T-helper 22 cell (primary cell): ENCODE measurements at regions not wholly inside any gene's neighbourhood (a gene's known extent, or its start where the extent isn't known, plus 50 kb on each side); places are given as distances from the start of the nearest gene placed in this dataset.
"Not testable (repeated sequence)": the region's sequence is repeated elsewhere in the genome, so short reads cannot be mapped to it uniquely, and the experiment has no call there.

Experiments used
- DNase-seq: peaks from one replicate; pipeline ENCODE4 v3.0.0-alpha.2; 2020; ENCODE audit warnings: low read depth

DNA sequence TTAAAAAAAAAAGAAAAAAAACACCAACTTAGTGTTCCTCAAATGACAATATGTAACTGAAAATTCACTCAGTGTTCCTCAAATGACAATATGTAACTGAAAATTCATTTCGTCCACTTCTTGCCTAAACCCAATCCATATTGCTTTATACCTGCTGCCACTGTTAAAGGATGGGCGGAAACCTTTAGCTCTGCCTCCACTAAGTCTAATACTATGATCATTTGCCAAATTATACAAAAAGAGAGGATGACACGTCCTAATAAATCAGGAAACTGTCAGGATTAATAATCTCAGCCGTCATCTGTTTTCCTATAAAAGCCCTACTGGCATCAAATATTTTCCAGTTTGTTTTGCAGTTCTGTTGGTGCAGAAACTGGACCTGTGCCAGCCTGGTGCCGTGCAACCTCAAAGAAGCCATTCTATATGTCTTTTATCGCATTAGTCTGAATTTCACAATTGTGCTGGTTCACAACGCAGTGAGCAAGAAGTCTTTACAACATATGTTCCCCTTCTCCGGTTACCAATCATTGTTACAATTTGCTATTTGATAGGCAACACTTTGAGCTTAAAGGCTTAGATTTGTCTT lies 160.4 kb upstream of the KCNH8 start:
- no peak for DNase-seq

DNA sequence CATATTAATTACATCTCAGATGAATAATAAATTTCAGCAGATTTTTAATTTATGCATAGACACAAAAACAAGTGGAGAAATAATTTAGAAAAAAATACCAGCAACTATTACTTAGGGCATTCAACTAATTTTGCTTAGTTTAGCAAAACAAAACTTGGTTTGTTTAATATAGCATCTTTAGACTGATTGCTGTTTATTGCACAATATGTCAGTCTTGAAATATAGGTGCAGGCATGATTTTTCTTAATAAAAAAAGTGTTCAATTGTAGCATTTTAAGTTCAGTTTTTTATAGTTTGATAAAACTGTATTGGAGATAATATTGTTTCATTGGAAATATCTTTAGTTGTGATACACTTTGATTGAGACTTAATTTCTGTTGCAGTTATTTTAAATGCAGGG lies 161.2 kb upstream of the KCNH8 start:
- no peak for DNase-seq

DNA sequence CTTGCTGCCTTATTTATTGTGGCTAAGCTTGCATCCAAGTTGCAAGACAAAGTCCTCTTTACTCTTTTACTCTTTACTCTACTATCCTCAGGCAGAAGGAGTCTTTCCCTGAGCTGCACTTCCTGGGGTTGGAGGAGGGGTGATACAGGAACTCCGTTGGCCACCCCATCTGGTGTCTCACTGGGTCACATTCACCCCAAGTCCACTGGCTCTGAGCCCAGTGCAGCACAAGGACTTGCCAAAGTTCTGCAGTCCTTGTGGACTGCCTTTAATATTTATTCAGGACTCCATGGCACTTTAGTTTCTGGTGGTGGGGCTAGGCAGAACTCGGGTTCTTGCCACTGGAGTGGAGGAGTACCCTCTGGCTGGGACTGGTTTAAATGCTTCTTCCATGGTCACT lies 165.4 kb upstream of the KCNH8 start:
- DNase-seq, result no peak

DNA sequence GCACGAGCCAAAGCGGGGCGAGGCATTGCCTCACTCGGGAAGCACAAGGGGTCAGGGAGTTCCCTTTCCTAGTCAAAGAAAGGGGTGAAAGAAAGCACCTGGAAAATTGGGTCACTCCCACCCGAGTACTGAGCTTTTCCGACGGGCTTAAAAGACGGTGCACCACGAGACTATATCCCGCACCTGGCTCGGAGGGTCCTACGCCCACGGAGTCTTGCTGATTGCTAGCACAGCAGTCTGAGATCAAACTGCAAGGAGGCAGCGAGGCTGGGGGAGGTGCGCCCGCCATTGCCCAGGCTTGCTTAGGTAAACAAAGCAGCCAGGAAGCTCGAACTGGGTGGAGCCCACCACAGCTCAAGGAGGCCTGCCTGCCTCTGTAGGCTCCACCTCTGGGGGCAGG lies 172.2 kb upstream of the KCNH8 start:
- DNase-seq, result not testable (repeated sequence)

DNA sequence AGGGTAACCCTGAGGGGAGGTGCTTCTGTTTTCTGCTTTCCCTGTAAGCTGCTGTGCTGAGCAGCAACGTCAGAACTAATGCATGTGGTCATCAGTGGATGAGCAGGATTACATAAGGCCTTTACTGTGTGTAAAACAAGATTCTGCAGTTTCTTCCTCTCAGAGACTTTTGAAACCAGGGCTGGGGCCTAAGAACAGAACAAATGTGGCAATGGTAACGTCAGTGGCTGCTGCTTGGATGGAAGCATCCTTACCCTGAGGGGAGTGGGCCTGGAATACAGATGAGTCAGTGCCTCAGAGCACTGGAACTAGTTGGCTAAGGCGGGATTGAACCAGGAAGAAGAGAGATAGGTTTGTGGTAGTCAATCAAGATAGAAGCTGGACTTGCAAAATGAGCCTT lies 180.2 kb upstream of the KCNH8 start:
- no peak for DNase-seq

DNA sequence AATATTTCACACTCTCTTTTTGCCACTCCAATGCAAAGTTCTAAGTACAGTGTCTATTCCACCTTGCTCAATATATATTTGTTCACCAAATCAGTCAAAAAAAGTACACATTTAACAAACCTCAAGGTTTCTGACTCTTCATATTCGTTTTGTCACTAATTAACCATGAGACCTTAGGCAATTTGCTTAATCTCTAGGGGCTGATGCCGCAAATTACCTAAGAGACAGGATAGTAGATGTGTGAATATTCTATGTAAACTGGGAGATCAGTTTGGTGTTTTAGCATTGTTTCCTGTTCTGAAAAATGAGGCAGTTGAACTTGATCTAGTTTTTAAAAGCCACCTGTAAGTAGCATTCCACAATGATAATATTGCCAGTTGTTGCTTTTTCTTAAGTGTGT lies 182.5 kb upstream of the KCNH8 start:
- DNase-seq, result no peak

DNA sequence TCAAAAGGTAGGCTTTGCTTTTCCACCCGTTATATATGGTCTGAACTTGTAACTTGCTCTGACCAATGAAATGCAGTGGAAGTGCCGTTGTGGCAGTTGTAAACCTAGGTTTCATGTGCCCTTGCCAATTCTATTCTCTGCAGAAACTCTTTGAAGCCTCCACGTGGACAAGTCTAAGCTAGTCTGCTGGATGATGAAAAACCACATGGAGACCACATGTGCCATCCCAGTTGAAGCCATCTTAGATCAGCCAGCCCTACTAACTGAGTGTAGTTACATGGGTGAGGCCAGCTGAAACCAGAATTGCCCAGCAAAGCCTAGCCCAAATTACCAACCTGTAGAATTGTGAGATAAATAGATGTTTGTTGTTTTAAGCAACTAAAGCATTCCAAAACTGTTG lies 183.7 kb upstream of the KCNH8 start:
- DNase-seq, result no peak

DNA sequence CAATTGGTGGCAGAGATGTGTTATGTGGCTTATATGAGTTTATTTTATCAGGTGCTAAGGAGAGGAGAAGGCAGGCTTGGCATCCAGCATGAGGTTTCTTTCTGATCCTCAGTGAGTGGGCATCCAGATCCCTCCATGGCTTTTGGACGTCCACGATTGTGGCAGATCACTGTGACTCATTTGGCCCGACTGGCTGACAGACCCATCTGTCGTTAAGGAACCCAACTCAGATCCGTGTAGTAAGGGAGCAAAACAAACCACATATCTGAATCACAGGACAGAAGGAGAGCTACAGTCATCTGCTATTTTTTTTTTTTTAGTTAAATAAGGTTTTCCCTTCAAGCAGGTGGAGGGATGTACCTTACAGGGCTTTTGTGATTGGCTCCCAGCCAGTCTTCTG lies 197.0 kb upstream of the KCNH8 start:
- DNase-seq, result no peak

DNA sequence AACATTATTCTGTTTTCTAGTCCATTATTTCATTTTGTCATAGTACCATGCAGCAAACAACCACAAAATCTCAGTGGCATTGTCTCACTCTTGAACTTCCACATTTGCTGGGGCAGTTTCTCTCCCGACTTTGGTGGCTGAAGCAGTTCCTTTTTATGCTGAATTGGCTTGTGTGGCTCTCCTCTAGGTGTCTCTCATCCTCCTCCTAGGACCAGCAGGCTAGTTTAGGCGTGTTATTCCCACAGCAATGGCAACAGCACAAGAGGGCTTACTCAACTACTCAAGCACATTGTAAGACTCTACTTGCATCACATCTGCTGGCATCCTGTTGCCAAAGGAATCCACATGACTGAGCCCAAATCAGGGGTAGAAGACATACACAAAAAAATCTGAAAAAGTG lies 201.8 kb upstream of the KCNH8 start:
- no peak for DNase-seq

DNA sequence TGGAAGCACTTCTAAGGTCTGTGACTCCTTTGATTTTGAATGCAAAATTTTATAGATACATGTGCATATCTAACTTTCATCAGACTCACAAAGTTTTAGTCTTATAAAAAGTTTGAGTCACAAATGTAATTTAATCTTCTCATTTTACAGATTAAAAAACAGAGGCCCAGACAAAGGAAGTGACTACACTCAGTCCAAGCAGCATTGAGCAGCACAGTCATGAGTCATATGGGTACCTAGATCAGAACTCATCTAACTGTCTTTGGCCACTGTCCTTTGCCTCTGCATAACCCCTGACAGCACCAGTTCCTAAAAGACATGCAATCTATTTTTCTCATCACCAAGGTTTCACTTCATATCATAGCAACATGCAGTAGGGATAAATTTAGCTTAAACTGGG lies 210.7 kb upstream of the KCNH8 start:
- no peak for DNase-seq

DNA sequence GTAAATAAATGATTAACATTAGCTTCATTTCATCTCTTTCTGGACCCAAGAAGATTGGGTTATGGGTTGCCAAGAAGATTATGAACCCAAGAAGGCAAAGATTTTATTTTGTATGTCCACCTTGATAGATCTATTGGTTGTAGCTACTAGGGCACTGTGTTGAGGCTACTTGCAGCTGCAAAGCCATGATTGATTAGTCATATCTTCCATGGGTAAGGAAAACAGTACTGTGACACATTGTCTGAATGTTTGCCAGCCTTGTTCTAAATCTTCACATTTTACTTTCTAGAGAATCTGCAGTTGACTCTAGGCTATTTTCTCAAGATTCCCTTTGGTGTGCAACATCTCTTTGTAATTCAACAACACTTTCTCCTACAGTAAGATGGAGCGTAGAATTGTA lies 229.2 kb upstream of the KCNH8 start:
- no peak for DNase-seq

DNA sequence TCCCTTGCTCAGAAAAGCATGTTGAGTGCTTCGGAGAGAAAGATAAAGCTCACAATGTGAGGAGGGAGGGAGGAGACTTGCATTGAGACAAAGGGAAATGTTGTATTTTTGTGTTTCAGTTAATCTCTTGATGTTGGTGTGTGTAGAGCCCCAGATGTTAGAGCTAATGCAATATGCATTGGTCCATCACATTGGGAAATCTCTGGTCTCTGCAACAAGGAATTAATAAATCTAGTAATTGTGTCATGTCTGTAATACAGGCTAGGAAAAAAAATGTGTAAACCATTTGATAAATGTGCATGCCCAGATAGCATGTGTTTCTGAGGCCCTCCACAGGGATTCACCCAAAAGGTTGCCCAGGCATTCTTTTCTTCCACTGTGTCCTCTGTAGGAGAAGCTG lies 230.4 kb upstream of the KCNH8 start:
- DNase-seq, result no peak

DNA sequence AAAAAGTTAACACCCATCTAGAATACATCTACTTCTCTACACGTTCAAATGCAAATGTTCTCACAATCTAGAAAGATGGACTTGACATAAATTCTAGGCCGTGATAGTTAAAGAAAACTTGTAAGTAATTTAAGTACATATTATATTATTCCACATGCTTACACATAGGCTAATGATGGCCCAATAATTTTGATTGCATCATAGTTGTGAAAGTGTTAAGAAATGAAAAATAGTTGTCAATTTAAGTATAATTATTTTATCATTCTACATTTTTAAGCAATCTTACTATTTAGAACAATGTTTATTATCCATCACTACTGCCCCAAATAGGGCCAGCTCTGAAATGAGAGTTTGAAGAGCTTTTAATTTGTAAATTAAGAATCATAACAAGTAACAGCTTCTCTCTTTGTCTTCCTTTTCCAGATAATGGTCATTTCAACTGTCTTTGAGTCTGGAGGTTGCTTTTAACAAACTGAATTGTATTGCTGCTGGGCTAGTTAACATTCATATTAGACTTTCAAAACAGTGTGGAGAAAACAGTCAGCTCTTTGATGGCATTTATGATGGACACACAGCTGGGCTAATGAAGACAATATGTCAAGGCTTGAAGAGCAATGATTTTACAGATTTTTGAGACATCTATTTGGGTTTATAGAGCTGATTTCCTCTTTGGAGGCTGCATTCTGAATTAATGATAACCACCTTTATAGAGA lies 246.1 kb upstream of the KCNH8 start:
- DNase-seq, result no peak

DNA sequence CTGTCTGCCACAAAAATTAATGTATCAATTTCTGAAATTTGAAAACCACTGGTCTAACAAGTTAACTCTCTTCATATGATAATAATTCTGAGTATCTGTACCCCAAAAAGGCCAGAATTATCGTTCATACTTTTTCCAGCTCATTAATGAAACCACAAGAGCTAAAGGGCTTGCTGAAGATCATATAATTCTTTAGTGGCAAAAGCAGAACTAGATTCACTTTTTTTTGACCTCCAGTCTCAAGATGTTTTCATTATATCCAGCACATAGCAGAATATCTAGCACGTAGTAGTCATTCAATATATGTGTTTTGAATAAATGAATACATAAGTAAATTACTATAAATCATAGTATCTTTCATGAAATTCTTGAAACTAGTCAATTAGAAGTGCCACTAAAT lies 246.7 kb upstream of the KCNH8 start:
- DNase-seq, result no peak

DNA sequence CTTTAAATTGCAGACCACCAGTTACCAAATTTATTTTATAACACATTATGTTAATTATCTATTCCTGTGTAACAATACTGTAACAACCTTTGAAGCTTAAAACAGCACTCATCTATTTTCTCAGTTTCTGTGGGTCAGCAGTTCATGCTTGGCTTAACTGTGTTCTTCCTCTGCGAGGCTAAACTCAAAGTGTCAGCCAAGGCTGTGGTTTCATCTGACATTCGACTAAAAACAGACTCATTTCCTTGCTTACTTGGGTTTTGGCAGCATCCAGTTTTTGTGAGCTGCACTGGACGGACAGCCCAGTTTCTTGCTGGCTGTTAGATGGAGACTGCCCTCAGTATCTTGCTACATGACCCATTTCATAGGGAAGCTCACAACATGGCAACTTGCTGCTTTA lies 247.3 kb upstream of the KCNH8 start:
- no peak for DNase-seq

DNA sequence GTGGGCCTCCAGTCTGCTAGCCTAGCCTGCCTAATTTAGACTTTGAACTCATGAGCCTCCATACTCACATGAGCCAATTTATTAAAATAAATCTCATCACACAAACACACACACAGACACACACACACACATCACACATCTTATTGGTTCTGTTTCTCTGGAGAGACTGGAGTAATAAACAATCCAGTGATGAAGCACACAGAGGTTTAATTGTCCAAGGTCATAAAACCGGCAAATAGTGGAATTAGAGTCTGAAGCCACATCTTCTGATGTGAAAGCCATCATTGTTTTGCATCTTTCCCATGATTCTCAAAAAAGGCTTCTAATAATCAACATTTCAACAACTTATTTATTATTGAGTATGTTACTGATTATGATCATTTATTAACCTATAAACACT lies 249.4 kb upstream of the KCNH8 start:
- no peak for DNase-seq

DNA sequence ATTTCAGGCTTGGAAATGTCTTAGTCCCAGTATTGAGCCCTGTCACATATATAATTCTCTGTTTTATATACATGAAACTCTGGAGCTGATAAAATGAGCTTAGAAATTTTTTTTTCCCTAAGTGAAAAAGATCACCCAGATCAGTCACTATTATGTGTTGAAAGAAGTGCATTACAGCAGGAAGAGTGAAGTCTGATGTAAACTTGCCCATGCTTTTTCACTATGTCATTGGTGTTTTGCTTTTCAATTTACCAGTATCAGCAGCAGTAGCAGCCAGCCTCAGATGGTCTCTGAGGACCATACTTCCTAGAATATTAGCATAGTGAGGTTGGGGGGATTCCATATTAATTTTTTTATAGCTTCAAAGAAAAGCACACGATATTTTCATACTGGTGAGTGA lies 255.6 kb upstream of the KCNH8 start:
- no peak for DNase-seq

DNA sequence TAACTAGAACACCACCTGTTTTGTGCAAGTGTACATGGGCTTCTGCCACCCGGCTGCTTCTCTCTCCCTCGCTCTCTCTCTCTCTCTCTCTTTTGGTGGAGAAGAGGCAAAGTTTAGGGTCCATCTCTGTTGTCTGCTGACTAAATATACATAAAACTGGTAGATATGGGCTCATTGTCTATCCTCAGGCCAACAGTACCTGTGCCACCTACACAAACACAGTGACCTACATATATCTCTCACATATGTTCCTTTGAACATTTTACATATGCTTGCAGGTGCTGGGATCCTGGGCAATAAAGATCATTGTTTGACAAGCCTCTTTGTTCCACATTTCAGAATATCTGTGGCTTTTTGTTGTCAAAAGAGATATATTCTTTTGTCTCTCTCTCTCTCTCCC lies 256.3 kb upstream of the KCNH8 start:
- no peak for DNase-seq

DNA sequence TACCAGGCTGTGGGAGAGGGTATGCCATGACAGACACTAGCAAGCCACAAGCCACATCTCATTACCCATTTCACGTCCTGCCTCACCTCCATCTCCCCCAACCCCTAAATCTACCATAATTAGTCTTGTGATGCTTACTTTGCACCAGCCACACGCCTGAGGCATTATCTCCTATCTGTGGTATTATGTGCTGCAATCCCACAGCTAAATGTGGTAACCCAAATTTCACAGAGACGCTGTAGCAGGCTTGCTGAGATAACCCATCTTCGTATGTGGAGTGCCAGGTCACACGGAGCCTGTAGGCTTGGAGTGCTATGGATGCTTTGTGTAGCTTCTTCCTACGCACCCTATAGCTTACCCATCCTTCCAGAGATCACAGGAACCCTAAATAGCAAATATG lies 256.7 kb upstream of the KCNH8 start:
- no peak for DNase-seq

DNA sequence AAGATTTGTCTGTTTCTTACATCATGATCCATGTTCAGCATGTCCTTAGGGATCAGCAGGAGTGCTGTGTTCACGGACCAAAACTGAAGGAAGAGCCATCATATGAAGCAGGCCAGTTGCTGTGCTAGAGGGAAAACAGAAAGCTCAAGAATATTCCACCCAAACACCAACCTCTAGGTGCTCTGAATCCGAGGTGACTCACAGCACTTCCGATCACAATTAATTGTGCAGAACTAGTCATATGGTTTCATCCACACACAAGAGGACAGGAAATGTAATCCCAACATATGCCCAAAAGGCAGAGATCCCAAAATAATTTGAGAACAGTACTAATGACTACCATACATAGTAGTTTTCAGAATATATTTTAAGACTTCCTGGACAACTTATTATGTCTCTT lies 257.9 kb upstream of the KCNH8 start:
- DNase-seq, result no peak

DNA sequence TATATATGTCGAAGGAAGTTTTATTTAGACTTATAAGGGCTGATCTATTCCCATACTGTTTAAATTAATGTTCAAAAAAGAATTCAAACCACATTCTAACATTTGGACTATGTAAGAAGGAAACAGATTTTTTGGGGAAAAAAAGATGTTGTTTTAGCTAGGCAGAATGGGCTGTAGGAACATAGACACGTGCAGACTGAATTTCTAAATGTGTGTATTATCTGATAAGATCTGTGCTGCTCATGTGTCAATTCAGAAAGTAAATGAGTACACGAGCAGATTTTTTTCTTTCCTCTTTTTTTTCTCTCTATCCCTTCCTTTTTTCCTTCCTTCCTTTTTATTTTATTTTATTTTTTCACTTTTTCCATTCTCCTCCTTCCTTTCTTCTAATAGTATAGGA lies 259.5 kb upstream of the KCNH8 start:
- DNase-seq, result no peak

DNA sequence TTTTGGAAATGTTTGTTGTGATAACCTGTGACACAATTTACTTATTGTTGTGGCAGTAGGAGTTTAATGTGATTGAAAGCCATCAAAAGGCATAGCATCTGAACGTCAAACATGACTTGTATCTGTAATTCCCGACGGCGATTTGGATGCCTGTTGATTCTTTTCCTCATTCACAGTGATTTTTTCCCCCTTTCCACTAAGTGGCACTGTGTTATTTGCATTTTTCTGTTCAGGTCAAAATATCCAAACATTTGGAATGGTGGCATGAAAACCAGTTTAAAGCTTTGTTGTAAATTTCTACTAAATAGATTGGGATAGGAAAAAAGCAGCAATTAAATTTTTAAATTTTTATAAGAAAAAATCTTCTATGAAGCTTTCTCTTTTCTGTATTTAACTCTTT lies 259.9 kb upstream of the KCNH8 start:
- no peak for DNase-seq

DNA sequence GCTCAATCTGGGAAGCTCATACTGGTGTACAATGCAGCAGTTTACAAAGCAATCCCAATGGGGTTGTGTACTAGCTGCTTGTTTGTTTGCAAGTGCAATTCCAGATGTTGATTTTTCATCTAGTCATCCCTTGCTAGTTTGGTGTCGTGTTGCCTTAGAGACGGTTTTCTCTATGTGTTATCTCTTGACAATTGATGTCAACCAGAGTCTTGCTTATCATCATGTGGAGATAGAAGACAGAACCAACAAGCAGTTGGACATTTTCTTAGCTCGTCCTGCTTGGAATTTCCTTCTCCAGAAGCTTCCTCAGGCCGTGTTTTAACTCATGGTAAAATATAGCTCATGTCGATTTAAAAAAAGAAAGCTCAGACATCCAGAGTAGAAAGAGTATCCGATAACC lies 262.0 kb upstream of the KCNH8 start:
- DNase-seq, result no peak

DNA sequence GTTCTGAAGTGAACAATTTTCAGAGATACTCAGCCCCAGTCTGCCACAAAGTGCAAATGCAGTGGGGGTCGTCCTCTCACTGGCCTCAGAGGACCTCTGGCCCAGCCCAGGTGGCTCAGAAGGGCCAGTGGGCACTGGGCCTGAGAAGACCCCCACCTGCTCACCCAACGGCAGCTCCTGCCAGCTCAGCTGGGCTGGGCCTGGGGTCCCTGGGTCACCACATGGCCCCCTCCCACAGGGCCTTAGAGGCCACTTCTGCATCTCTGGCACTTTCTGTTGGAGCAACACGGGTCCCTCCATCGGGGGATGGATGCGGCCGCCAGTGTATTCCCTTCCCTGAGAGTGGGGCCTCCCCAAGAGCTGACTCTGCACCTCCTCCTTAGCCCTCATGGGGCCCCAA lies 262.7 kb upstream of the KCNH8 start:
- no peak for DNase-seq

DNA sequence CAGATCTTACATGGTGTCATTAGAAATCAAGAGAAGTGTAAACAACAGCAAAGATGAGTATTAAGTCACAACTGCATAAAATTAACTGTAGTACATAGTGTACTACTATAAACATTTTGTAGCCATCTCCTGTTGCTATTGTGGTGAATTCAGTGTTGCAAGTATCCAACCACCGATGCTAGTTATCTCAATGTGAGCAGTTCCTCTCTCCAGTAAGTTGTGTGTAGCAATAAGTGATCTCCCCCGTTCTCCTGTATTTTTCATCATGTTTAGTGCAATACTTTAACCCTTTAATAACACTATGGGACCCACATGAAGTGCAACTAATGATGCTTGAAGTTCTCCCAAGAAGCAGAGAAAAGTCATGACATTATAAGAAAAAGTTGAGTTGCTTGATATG lies 264.7 kb upstream of the KCNH8 start:
- DNase-seq, result no peak
